ENCODE measurements at regions not wholly inside any gene's neighbourhood (a gene's known extent, or its start where the extent isn't known, plus 50 kb on each side); places are given as distances from the start of the nearest gene placed in this dataset.
"Not testable (repeated sequence)": the region's sequence is repeated elsewhere in the genome, so short reads cannot be mapped to it uniquely, and the experiment has no call there.

GRCh38 chr5:136740228-136740627, 374.9 kb upstream of the TRPC7 start:
- DNase-seq, result no peak

GRCh38 chr5:136739271-136739670, 373.9 kb upstream of the TRPC7 start:
- not testable (repeated sequence) for DNase-seq

DNA sequence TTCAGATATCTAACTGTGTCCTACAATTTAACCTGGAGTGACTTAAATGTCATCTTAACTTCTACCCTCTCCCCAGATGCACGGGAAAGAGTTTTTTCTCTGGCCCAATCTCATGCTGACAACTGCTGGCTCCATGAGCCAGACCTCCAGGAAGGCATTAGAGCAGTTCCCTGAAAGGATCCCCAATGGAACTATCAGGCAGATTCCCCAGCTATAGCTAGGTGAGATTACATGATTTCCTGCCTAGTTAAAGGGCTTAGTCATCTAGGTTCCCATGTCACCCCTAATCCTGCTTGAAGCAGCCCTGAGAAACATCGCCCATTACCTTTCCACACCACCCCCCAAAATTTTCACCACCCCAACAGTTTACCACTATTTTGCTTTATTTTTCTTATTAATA, 373.5 kb upstream of the TRPC7 start:
- no peak for DNase-seq

DNA sequence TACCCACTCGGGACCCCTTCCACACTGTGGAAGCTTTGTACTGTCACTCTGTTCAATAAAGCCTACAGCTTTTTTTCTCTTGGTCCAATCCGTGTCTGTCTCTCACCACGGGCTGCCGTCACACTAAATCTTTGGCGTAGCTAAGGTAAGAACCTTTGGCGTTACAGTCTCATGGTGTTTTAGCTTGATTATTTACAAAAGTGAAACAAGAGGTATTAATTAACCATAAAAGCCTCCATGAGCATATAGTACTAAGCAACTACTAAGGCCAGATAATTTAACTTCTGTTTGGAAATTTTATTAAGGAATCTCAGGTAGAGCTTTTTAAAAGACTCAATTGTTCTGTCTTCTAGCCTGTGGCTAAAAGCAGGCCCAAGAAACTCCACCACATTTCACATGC, 370.7 kb upstream of the TRPC7 start:
- DNase-seq, result no peak

GRCh38 chr5:136735611-136736010, 370.3 kb upstream of the TRPC7 start:
- DNase-seq, result not testable (repeated sequence)

DNA sequence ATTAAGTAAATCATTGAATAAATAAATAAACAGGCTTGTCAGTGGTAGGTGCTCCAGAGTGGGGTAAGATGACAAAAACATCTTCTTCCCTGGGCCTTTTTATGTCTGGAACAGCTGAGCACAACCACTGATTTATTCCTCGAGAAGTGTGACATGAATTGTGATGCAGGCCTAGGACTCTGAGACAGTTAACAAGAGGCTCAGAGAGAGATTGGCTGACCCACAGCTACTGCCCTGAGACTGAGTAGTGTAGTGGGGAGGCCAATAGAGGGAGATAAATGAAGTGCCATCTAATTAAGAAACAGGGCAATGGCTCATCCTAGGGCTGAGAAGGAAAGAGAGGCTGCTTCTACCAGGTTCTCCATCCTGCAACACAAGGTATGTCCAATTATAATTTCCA, 369.3 kb upstream of the TRPC7 start:
- DNase-seq, result no peak

GRCh38 chr5:136732751-136733150, 367.4 kb upstream of the TRPC7 start:
- no peak for DNase-seq

DNA sequence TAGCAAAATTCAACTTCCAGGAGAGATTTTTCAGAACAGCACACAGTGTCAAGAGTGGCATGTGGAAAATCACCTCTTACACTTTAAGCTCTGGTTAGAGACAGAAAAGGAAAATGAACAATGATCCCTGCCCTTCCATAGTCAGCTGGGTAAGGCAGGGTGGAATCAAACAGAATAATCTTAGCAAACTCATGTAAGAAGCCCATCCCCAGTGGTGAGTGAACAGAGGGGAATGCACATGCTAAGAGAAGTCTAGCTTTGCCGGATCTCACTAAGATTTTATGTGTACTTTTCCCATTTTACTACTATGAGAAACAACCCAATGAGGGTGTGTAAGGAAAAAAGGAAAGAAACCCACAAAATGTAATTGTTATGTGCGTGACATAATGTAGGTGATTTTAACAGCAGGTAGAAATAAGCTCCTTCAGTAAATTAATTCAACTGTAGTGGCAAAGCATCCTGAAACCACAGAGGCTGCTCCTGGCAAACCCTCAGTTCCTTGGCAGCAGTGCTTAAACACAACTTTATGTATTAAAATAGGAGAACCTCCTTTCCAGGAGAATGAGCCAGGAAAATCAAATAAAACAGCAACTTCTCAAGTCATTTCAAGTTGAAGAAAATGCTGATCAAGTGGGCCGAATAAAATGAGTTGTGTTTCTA, 366.0 kb upstream of the TRPC7 start:
- DNase-seq, result no peak

GRCh38 chr5:136730426-136730825, 365.1 kb upstream of the TRPC7 start:
- DNase-seq, result no peak

GRCh38 chr5:136729901-136730355, 364.6 kb upstream of the TRPC7 start:
- no peak for DNase-seq

GRCh38 chr5:136726506-136726905, 361.2 kb upstream of the TRPC7 start:
- DNase-seq, result no peak

DNA sequence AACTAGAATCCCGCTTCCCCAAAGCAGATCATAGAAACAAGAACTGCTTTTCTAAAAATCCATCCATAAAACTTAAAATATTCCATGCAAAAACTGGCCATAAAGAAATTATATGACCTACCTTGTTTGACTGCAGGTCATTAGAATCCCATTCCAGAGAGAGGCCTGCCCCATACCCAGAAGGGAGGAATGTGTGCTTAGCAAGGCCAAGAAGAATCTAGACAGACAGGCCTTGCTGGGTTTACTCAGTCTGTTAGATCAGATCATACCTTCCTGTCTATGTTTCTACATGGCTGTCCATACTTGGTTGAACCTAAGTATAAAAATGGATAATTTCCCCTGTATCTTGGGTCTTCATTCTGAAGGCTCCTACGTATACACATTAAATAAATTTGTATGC, 358.8 kb upstream of the TRPC7 start:
- no peak for DNase-seq

DNA sequence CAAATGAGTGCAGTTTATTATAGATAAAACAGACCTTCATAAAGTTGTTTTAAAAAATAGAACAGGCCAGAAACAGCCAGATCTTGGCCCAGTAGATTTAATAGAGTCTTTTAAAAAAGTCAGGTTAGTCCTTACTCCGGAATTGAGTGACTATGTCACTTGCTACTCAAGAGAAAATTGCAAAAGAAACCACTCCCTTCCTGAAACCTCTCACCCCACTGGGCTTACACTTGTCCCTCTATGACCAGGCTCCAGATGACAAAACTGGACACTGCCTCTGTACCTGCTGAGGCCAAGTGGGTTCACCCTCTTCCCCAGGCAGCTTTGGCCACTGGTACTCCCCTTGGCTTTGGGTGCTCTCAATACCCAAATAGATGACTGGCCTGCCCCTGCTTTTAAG, 357.2 kb upstream of the TRPC7 start:
- DNase-seq, result no peak

DNA sequence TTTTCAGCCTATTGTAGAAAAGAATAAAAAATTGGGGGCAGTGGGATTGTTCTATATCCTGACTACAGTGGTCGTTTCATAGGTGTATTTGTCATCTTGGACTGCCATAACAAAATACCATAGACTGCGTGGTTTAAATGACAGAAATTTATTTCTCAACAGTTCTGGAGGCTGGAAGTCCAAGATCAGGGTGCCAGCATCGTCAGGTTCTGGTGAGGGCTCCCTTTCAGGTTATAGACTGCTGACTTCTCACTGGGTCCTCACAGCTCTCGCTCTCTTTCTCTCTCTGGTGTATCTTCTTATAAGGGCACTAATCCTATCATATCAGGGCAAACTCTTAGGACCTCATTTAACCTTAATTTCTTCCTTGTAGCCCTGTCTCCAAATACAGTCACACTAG, 356.7 kb upstream of the TRPC7 start:
- DNase-seq, result no peak

- no peak for DNase-seq
Observed at GRCh38 chr5:136720674-136721073, 355.3 kb upstream of the TRPC7 start.

DNA sequence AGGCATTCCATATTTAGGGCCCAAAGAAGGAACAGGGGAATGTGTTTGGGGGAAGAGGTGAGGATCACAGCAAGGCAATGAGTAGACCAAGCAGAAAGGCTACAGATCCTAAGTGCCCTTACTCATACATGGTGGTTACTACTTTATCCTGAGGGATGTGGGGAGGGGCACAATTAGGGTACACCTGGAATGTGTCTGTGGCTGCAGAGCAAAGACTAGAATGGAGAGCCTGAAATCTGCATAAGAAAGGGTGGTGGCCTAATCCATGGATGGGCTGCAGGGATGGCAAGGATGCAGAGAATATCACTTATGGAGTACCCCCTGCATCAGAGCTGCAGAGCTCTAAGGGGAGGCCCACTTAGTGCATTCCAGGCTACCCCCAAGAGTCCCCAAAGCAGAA, 352.6 kb upstream of the TRPC7 start:
- DNase-seq, result no peak

DNA sequence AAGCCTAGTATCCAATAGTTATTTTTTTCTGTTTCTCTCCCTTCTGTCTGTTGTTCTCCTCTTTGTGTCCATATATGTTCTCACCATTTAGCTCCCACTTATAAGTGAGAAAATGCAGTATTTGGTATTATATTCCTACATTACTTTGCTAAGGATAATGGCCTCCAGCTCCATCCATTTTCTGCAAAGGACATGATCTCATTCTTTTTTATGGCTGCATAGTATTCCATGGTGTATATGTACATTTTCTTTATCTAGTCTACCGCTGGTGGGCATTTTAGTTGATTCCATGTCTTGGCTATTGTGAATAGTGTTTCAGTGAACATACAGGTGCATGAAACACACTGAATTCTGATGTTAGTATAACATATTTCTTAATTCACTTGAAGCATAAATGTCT, 348.9 kb upstream of the TRPC7 start:
- no peak for DNase-seq

DNA sequence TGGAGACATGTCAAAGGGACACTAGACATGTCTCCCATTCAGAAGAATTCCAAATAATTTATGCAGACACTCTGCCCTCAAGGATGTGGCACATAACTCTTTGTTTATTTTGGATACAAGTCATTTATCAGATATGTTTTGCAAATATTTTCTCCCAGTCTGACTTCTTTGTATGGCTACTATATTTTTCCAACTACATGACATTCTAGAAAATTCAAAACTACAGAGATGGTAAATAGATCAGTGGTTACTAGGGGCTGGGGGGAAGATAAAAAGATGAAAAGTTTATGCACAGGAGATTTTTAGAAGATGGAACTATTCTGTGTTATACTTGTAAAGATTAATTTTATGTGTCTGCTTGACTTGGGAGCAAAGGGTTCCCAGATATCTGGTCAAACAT, 347.3 kb upstream of the TRPC7 start:
- no peak for DNase-seq

GRCh38 chr5:136710834-136711233, 345.5 kb upstream of the TRPC7 start:
- no peak for DNase-seq

DNA sequence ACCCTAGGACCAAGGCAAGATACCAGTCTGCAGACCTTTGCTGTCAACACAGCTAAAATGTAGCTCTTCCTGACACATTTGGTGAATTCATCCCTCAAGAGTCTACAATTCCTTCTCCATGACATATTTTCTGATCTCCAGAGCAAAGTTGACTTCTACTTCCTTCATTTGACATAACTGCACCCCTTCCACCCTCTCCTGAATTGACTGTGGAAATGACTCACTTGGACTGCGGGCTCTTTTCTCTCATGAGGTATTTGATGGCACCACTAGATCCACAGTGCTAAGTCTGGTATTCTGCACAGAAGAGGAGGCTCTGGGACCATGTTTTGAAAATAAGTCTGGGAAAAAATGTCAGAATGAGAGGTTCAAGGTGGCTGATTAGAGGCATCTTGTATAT, 338.4 kb upstream of the TRPC7 start:
- no peak for DNase-seq

DNA sequence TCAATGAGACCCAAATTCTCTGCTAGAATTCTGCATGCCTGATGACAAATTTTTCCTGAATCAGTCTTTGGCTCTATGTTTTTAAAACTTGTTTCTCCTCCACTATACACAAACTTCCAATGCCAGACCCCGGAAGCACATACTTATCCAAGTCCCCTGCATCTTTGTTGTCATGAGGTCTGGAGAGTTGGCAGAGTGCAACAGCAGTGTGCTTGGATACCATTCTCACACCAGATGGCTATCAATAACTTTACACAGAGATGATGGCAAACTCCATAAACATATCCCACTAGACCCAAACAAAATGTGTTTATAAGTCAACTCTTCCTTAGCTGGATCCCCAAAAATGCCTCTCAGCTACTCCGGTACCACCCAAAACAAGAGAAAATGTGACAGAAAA, 337.7 kb upstream of the TRPC7 start:
- DNase-seq, result no peak

- no peak for DNase-seq
Observed at GRCh38 chr5:136701191-136701590, 335.8 kb upstream of the TRPC7 start.

DNA sequence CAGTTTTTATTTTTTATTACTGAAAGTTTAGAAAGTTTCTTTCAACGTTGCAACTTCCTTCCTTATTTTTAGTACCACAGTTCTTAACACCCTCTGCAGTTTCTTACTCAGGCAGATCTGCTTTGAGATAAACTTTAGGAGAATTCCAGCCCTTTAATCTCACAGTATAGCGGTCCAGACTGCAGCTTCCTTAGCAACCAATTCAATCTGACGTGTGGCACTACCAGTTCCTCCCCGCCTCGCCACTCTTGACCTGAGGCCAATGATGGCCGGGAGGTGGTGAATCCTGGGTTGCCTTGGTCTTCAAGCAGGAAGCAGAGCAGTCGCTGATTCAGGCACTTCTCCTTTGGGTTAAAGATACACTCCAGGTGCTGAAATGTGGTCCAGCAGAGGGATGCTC, 334.3 kb upstream of the TRPC7 start:
- no peak for DNase-seq

DNA sequence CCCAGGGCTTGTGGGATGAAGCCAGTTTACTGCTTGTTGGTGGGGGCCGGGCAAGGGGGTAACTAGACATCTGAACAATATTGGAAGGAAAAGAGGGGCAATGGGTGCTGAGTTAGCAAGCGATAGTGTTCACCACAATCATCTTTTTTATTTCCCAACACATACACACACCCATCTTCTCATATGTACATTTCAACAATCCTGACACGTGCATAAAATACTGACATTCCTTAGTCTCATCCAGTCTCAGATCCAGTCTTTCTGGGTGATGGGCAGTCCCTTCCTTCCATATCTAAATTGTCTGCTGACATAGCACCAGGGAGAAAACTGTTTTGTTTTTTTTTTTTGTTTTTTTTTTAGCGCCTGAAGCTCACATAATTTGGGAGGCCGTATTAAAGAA, 333.6 kb upstream of the TRPC7 start:
- DNase-seq, result no peak

DNA sequence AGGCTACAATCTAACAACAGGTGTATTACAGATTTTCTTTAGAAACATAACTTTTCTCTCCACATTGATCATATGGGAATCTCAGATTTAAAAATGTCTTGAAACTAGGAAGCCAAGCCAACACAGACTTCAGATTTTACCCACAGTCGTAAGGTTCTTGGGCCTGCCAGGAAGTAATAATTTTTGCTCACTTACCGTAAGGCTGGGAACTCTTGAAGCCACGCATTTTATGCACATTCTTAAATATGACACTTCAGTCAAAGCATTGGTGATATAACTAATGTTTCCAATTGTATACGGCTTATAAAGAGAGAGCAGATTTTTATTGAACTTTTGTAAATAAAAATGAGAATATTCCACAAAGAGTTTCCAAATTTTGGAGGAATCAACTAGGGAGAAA, 328.9 kb upstream of the TRPC7 start:
- DNase-seq, result no peak
